ENCODE measurements at regions not wholly inside any gene's neighbourhood (a gene's known extent, or its start where the extent isn't known, plus 50 kb on each side); places are given as distances from the start of the nearest gene placed in this dataset.

DNA sequence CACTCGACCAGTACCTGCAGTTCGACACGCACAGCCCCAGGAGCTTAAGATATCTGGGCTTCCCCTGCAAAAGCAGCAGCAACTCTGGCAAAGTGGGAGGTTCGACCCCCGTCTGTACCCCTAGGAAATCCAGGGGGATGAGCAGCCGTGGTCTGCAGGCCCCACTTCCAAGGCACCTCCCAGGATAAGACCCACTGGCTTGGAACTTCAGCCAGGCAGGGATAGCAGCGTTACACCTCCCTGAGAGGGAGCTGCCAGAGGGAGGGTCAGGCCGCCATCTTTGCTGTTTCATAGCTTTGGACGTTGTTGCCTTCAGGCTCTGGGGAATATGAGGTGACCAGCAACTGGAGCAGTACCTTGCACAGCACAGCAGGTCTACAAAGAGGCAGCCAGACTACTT, 351.1 kb downstream of the SOX11 start:
- H2BK12ac ChIP-seq (ENCODE audit: low read depth, low read length): no peak overlapping the region
- H3K4me3 ChIP-seq (ENCODE audit: extremely low read depth in 1 of 4, insufficient read depth in 2 of 4, low read depth in 3 of 4, low read length in 4 of 4): no peak overlapping the region
- no peak overlapping the region for H2AK5ac ChIP-seq (ENCODE audit: low read depth, low read length)
- no peak overlapping the region for H2BK20ac ChIP-seq (ENCODE audit: low read length)
- CTCF ChIA-PET (ENCODE audit: partially characterized antibody): no interaction called here
- H3K18ac ChIP-seq (ENCODE audit: extremely low read depth, low read length): no peak overlapping the region
- no peaks in the 10 kb centered on the region for H3K79me2 ChIP-seq (ENCODE audit: control insufficient read depth in 1 of 2, insufficient read depth in 2 of 2, low read length in 2 of 2)
- no peak overlapping the region for H3K9ac ChIP-seq (replicated peaks in 1 of 4; ENCODE audit: extremely low read depth in 1 of 4, low read depth in 3 of 4, low read length in 3 of 4)
- no peak for DNase-seq (ENCODE audit: low read depth in 1 of 2, low spot score in 2 of 2)
- H2AFZ ChIP-seq (ENCODE audit: low read length): no peak overlapping the region
- H3K9me3 ChIP-seq (ENCODE audit: insufficient read depth in 2 of 2, low read depth in 1 of 2, low read length in 1 of 2): no peaks in the 10 kb centered on the region
- H3K36me3 ChIP-seq (ENCODE audit: control insufficient read depth in 2 of 4, insufficient read depth in 4 of 4, low read length in 3 of 4): no peaks in the 10 kb centered on the region
- no peaks in the 10 kb centered on the region for H3K23me2 ChIP-seq (ENCODE audit: low read depth, low read length)
- H4K20me1 ChIP-seq (replicated peaks in 1 of 2; ENCODE audit: control insufficient read depth in 1 of 2, insufficient read depth in 2 of 2, low read length in 2 of 2): no peaks in the 10 kb centered on the region
- H2BK15ac ChIP-seq (ENCODE audit: low read length): no peak overlapping the region
- no peak overlapping the region for H3K27ac ChIP-seq (ENCODE audit: low read depth, low read length)
- H2BK5ac ChIP-seq (ENCODE audit: low read depth, low read length): no peak overlapping the region
- H3K4me1 ChIP-seq (replicated peaks in 1 of 4; ENCODE audit: control insufficient read depth in 3 of 4, insufficient read depth in 4 of 4, low read length in 3 of 4): no peaks in the 10 kb centered on the region
- H3K4me2 ChIP-seq (ENCODE audit: insufficient read depth in 1 of 2, low read depth in 2 of 2, low read length in 2 of 2): no peak overlapping the region
- H4K91ac ChIP-seq (replicated peaks; ENCODE audit: insufficient read length, low read length): no peak overlapping the region
- H3K23ac ChIP-seq (ENCODE audit: insufficient read length): no peak overlapping the region
- no peak overlapping the region for H3K4ac ChIP-seq (replicated peaks; ENCODE audit: insufficient read length, low read depth, low read length)
- no peak overlapping the region for H3K14ac ChIP-seq (ENCODE audit: insufficient read length)
- FAIRE-seq: no peak
- no peaks in the 10 kb centered on the region for H3K79me1 ChIP-seq (ENCODE audit: low read depth, low read length)
- no peak overlapping the region for H2BK120ac ChIP-seq (replicated peaks; ENCODE audit: low read depth, low read length)
- H4K8ac ChIP-seq (ENCODE audit: extremely low read depth, insufficient read depth, low read length): no peak overlapping the region
- POLR2A ChIA-PET (ENCODE audit: partially characterized antibody): no interaction called here
- no peak overlapping the region for H3K56ac ChIP-seq (replicated peaks; ENCODE audit: insufficient read length, low read depth, low read length)
- 97% methylated on average over 9 of the region's 9 CpGs; no CpG with 5 or more reads in 1 of the 2 experiments for WGBS, 2 experiments (ENCODE audit: extremely low coverage in 1 of 2, insufficient coverage in 1 of 2, insufficient read length in 1 of 2, insufficient replicate concordance in 2 of 2, low coverage in 1 of 2, low lambda C conversion rate in 2 of 2, missing lambda C conversion rate in 1 of 2)
- no peaks in the 10 kb centered on the region for H3K27me3 ChIP-seq (replicated peaks in 1 of 4; ENCODE audit: control insufficient read depth in 3 of 4, extremely low read depth in 1 of 4, insufficient read depth in 3 of 4, low read length in 3 of 4)
- H4K5ac ChIP-seq (ENCODE audit: insufficient read length, low read depth, low read length): no peak overlapping the region
- no peak for TF ChIP-seq TEAD4 (IDR thresholded peaks at IDR 0.05; ENCODE audit: low read depth, low read length)
- no peak for TF ChIP-seq POLR2A (IDR thresholded peaks at IDR 0.05; ENCODE audit: control extremely low read depth in 1 of 2, low read depth in 2 of 2, low read length in 2 of 2)
- no peak for TF ChIP-seq CEBPB (IDR thresholded peaks at IDR 0.05; ENCODE audit: low read depth, low read length)
- TF ChIP-seq CBX5 (IDR thresholded peaks at IDR 0.05; ENCODE audit: low read depth, low read length): no peak
- no peak for TF ChIP-seq RAD21 (IDR thresholded peaks at IDR 0.05 in 1 of 2, conservative IDR thresholded peaks at IDR 0.05 in 1 of 2; ENCODE audit: low read depth in 2 of 2, low read length in 2 of 2)
- TF ChIP-seq RBBP5 (IDR thresholded peaks at IDR 0.05; ENCODE audit: borderline replicate concordance, low read depth, low read length): no peak
- no peak for TF ChIP-seq HDAC2 (IDR thresholded peaks at IDR 0.05; ENCODE audit: borderline replicate concordance in 1 of 2, low read depth in 2 of 2, low read length in 2 of 2)
- no peak for TF ChIP-seq EGR1 (IDR thresholded peaks at IDR 0.05; ENCODE audit: borderline replicate concordance, low read depth, low read length)
- TF ChIP-seq, protein P1, sequence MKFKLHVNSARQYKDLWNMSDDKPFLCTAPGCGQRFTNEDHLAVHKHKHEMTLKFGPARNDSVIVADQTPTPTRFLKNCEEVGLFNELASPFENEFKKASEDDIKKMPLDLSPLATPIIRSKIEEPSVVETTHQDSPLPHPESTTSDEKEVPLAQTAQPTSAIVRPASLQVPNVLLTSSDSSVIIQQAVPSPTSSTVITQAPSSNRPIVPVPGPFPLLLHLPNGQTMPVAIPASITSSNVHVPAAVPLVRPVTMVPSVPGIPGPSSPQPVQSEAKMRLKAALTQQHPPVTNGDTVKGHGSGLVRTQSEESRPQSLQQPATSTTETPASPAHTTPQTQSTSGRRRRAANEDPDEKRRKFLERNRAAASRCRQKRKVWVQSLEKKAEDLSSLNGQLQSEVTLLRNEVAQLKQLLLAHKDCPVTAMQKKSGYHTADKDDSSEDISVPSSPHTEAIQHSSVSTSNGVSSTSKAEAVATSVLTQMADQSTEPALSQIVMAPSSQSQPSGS (IDR thresholded peaks at IDR 0.05; ENCODE audit: low read length): no peak
- no peak for TF ChIP-seq BRCA1 (IDR thresholded peaks at IDR 0.05; ENCODE audit: low read depth, low read length)
- no peak for TF ChIP-seq SUZ12 (IDR thresholded peaks at IDR 0.05; ENCODE audit: low read length)

Data from H1 (cell line).